Suprapubic skin (tissue), 3 donors: ENCODE measurements at regions not wholly inside any gene's neighbourhood (a gene's known extent, or its start where the extent isn't known, plus 50 kb on each side); places are given as distances from the start of the nearest gene placed in this dataset.

Source experiments
- EP300 ChIP-seq: sonication (generic); formaldehyde crosslinking; IDR thresholded peaks from one replicate; pipeline ENCODE4 v1.6.1; 2017; ENCODE audit warnings: antibody characterized with exemption
- TF ChIP-seq, protein P1 (sequence below), 2 donors: fragments of 200-600 bp in 1 of 2; fragments of 450-650 bp in 1 of 2; sonication (generic) in 1 of 2; IDR thresholded peaks; one replicate each; pipeline ENCODE4 v1.5.1; 2016 to 2019; ENCODE audit warnings: antibody characterized with exemption in 2 of 2, mild to moderate bottlenecking in 1 of 2, moderate library complexity in 1 of 2

DNA sequence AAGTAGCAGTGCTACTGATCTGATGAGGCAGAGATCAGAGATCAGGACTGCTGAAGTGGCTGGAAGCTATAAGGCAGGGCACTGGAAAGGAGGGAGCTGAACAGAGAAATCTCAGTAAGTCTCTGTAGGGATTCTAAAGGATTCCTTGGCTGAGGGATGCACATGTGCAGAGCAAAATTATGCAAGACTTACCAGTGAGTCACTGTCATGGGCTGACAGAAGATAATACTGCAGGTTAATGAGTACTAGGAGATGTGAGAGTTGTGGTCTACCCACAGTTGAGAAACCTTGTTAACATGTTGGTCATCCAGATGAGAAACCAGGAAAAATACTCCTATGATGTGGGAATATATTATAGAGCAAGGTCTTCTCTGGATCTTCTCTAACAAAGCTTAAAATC lies 378.1 kb downstream of the HAPSTR1 start:
- TF ChIP-seq, protein P1, sequence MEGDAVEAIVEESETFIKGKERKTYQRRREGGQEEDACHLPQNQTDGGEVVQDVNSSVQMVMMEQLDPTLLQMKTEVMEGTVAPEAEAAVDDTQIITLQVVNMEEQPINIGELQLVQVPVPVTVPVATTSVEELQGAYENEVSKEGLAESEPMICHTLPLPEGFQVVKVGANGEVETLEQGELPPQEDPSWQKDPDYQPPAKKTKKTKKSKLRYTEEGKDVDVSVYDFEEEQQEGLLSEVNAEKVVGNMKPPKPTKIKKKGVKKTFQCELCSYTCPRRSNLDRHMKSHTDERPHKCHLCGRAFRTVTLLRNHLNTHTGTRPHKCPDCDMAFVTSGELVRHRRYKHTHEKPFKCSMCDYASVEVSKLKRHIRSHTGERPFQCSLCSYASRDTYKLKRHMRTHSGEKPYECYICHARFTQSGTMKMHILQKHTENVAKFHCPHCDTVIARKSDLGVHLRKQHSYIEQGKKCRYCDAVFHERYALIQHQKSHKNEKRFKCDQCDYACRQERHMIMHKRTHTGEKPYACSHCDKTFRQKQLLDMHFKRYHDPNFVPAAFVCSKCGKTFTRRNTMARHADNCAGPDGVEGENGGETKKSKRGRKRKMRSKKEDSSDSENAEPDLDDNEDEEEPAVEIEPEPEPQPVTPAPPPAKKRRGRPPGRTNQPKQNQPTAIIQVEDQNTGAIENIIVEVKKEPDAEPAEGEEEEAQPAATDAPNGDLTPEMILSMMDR (IDR thresholded peaks at IDR 0.05), result no peak
- no peak for TF ChIP-seq EP300
